ENCODE measurements at regions not wholly inside any gene's neighbourhood (a gene's known extent, or its start where the extent isn't known, plus 50 kb on each side); places are given as distances from the start of the nearest gene placed in this dataset.
A peak's percentile ranks its signal among the peaks of the same experiment; 100 is the strongest.

- Mint-ChIP-seq H3K9me3 (peaks cover 10 to 15% of the 10 kb centered on the region in 2 donors), H3K4me1 (no peaks in the 10 kb centered on the region), H3K27ac (no peak overlapping the region), H3K4me3 (no peak overlapping the region), H3K27me3 (no peaks in the 10 kb centered on the region)
- DNase-seq (no peak), ATAC-seq (no peak)
Measured at GRCh38 chr15:97346221-97346620, 614.3 kb upstream of the ARRDC4 start.

GRCh38 chr15:97350813-97351212 is 609.7 kb upstream of the ARRDC4 start:
- H3K27me3 Mint-ChIP-seq = no peaks in the 10 kb centered on the region

GRCh38 chr15:97383516-97383915 is 577.0 kb upstream of the ARRDC4 start:
- H3K27ac Mint-ChIP-seq = no peak overlapping the region
- ATAC-seq (no peak), DNase-seq (no peak)
- peaks cover 0 to 4% of the 10 kb centered on the region in 2 donors for H3K9me3 Mint-ChIP-seq
- no peaks in the 10 kb centered on the region for H3K4me1 Mint-ChIP-seq
- no peak overlapping the region for H3K4me3 Mint-ChIP-seq
- no peaks in the 10 kb centered on the region for H3K27me3 Mint-ChIP-seq

More at GRCh38 chr15:97350813-97351212, 609.7 kb upstream of the ARRDC4 start:
- Mint-ChIP-seq H3K27ac (no peak overlapping the region), H3K9me3 (peaks cover 6 to 15% of the 10 kb centered on the region in 2 donors), H3K4me3 (no peak overlapping the region), H3K4me1 (no peaks in the 10 kb centered on the region)
- ATAC-seq (no peak), DNase-seq (no peak)

GRCh38 chr15:97386940-97387339 is 573.6 kb upstream of the ARRDC4 start:
- H3K27me3 Mint-ChIP-seq = no peaks in the 10 kb centered on the region
- H3K9me3 Mint-ChIP-seq = no peaks in the 10 kb centered on the region
- no peak for ATAC-seq

GRCh38 chr15:97401195-97401594 is 559.3 kb upstream of the ARRDC4 start:
- DNase-seq (no peak), ATAC-seq (no peak)
- Mint-ChIP-seq H3K9me3 (peaks cover 0 to 13% of the 10 kb centered on the region in 2 donors), H3K27me3 (no peaks in the 10 kb centered on the region), H3K4me3 (no peak overlapping the region), H3K4me1 (no peaks in the 10 kb centered on the region), H3K27ac (no peak overlapping the region)

More at GRCh38 chr15:97386940-97387339, 573.6 kb upstream of the ARRDC4 start:
- no peak overlapping the region for H3K4me3 Mint-ChIP-seq
- no peaks in the 10 kb centered on the region for H3K4me1 Mint-ChIP-seq
- no peak overlapping the region for H3K27ac Mint-ChIP-seq
- DNase-seq = no peak

- Mint-ChIP-seq H3K4me1 (no peaks in the 10 kb centered on the region), H3K27ac (peak overlapping the region in 1 of 2 donors; percentile 40), H3K9me3 (peaks cover 0 to 13% of the 10 kb centered on the region in 2 donors), H3K4me3 (no peak overlapping the region), H3K27me3 (no peaks in the 10 kb centered on the region)
- no peak for ATAC-seq
- no peak for DNase-seq
Measured at GRCh38 chr15:97401970-97402369, 558.5 kb upstream of the ARRDC4 start.

- H3K27ac Mint-ChIP-seq = no peak overlapping the region
- ATAC-seq (no peak), DNase-seq (no peak)
- H3K9me3 Mint-ChIP-seq = peaks cover 0 to 13% of the 10 kb centered on the region in 2 donors
- H3K27me3 Mint-ChIP-seq = no peaks in the 10 kb centered on the region
- no peaks in the 10 kb centered on the region for H3K4me1 Mint-ChIP-seq
- no peak overlapping the region for H3K4me3 Mint-ChIP-seq
Measured at GRCh38 chr15:97406841-97407240, 553.7 kb upstream of the ARRDC4 start.

GRCh38 chr15:97410897-97411575 is 549.5 kb upstream of the ARRDC4 start:
- no peak overlapping the region for H3K4me3 Mint-ChIP-seq
- H3K27me3 Mint-ChIP-seq = no peaks in the 10 kb centered on the region
- H3K27ac Mint-ChIP-seq = no peak overlapping the region
- ATAC-seq = no peak
- no peaks in the 10 kb centered on the region for H3K4me1 Mint-ChIP-seq
- peaks cover under 1 to 1% of the 10 kb centered on the region in 2 donors for H3K9me3 Mint-ChIP-seq
- DNase-seq = no peak

- Mint-ChIP-seq H3K27ac (no peak overlapping the region), H3K4me3 (no peak overlapping the region), H3K9me3 (peaks cover 6 to 23% of the 10 kb centered on the region in 2 donors), H3K4me1 (no peaks in the 10 kb centered on the region), H3K27me3 (no peaks in the 10 kb centered on the region)
- no peak for ATAC-seq
- no peak for DNase-seq
Measured at GRCh38 chr15:97420130-97420529, 540.4 kb upstream of the ARRDC4 start.

GRCh38 chr15:97425596-97425995 is 534.9 kb upstream of the ARRDC4 start:
- DNase-seq = no peak
- Mint-ChIP-seq H3K27ac (no peak overlapping the region), H3K9me3 (peaks cover 0 to under 1% of the 10 kb centered on the region in 2 donors), H3K4me1 (no peaks in the 10 kb centered on the region), H3K27me3 (no peaks in the 10 kb centered on the region), H3K4me3 (no peak overlapping the region)
- no peak for ATAC-seq

GRCh38 chr15:97443101-97443500 is 517.4 kb upstream of the ARRDC4 start:
- Mint-ChIP-seq H3K4me3 (no peak overlapping the region), H3K9me3 (peaks cover 0 to 9% of the 10 kb centered on the region in 2 donors), H3K27me3 (no peaks in the 10 kb centered on the region), H3K4me1 (no peaks in the 10 kb centered on the region), H3K27ac (no peak overlapping the region)
- DNase-seq (no peak), ATAC-seq (no peak)

- no peaks in the 10 kb centered on the region for H3K4me1 Mint-ChIP-seq
- no peak overlapping the region for H3K4me3 Mint-ChIP-seq
- no peak overlapping the region for H3K27ac Mint-ChIP-seq
- H3K27me3 Mint-ChIP-seq = no peaks in the 10 kb centered on the region
- DNase-seq (no peak), ATAC-seq (no peak)
- H3K9me3 Mint-ChIP-seq = peaks cover 0 to 9% of the 10 kb centered on the region in 2 donors
Measured at GRCh38 chr15:97446138-97446537, 514.4 kb upstream of the ARRDC4 start.

- Mint-ChIP-seq H3K27ac (no peak overlapping the region), H3K27me3 (no peaks in the 10 kb centered on the region), H3K4me1 (no peaks in the 10 kb centered on the region), H3K4me3 (no peak overlapping the region), H3K9me3 (no peaks in the 10 kb centered on the region)
- DNase-seq (no peak), ATAC-seq (no peak)
Measured at GRCh38 chr15:97456521-97457202, 503.8 kb upstream of the ARRDC4 start.

- Mint-ChIP-seq H3K4me1 (no peaks in the 10 kb centered on the region), H3K27ac (no peak overlapping the region), H3K9me3 (no peaks in the 10 kb centered on the region), H3K27me3 (no peaks in the 10 kb centered on the region), H3K4me3 (no peak overlapping the region)
- no peak for DNase-seq
- no peak for ATAC-seq
Measured at GRCh38 chr15:97457203-97457847, 503.2 kb upstream of the ARRDC4 start.

GRCh38 chr15:97459771-97460170 is 500.7 kb upstream of the ARRDC4 start:
- no peak for ATAC-seq
- no peak overlapping the region for H3K27ac Mint-ChIP-seq
- H3K4me1 Mint-ChIP-seq = no peaks in the 10 kb centered on the region
- H3K9me3 Mint-ChIP-seq = no peaks in the 10 kb centered on the region
- H3K27me3 Mint-ChIP-seq = no peaks in the 10 kb centered on the region
- no peak overlapping the region for H3K4me3 Mint-ChIP-seq
- DNase-seq = no peak

- ATAC-seq (no peak), DNase-seq (no peak)
- Mint-ChIP-seq H3K27ac (no peak overlapping the region), H3K4me1 (no peaks in the 10 kb centered on the region), H3K9me3 (peaks cover 0 to 5% of the 10 kb centered on the region in 2 donors), H3K4me3 (no peak overlapping the region), H3K27me3 (peaks cover 5% of the 10 kb centered on the region)
Measured at GRCh38 chr15:97461226-97461625, 499.3 kb upstream of the ARRDC4 start.
